ENCODE measurements at regions not wholly inside any gene's neighbourhood (a gene's known extent, or its start where the extent isn't known, plus 50 kb on each side); places are given as distances from the start of the nearest gene placed in this dataset.

DNA sequence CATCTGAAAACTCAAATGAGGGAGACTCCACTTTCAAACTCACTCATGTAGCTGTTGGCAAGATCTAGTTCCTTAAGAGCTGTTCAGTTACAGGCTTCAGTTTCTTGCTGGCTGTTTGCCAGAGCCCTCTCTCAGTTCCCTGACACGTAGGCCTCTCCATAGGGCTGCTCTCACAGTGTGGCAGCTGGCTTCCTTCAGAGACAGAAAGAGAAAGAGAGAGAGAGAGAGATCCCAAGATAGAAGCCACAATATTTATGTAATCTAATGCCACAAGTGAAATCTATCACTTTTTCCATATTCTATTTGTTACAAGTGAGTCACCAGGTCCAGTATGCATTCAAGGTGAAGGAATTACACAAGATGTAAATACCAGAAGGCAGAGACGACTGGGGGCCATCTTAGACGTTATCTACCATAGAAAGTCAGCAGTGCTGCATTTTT is 168.8 kb downstream of the RCN1 start:
- no peaks in the 10 kb centered on the region for H3K4me1 Mint-ChIP-seq
- H3K36me3 Mint-ChIP-seq = no peaks in the 10 kb centered on the region
- H3K27ac Mint-ChIP-seq = no peak overlapping the region
- peaks cover 16% of the 10 kb centered on the region for H3K27me3 Mint-ChIP-seq
- CTCF ChIA-PET = no interaction called here
- no peak overlapping the region for H3K4me3 Mint-ChIP-seq
- no peak for DNase-seq
- no peaks in the 10 kb centered on the region for H3K9me3 Mint-ChIP-seq (ENCODE audit: low read depth)
- no peak for ATAC-seq

- Mint-ChIP-seq H3K27ac (no peak overlapping the region), H3K9me3 (ENCODE audit: low read depth) (no peaks in the 10 kb centered on the region), H3K4me1 (no peaks in the 10 kb centered on the region), H3K4me3 (no peak overlapping the region), H3K27me3 (peaks cover 19% of the 10 kb centered on the region), H3K36me3 (no peaks in the 10 kb centered on the region)
- CTCF ChIA-PET = no interaction called here
- DNase-seq (no peak), ATAC-seq (no peak)
Measured at GRCh38 chr11:32262367-32262766, 171.5 kb downstream of the RCN1 start.

GRCh38 chr11:32265911-32266310 is 169.4 kb downstream of the WT1 start:
- Mint-ChIP-seq H3K36me3 (no peaks in the 10 kb centered on the region), H3K9me3 (ENCODE audit: low read depth) (no peaks in the 10 kb centered on the region), H3K4me1 (no peaks in the 10 kb centered on the region), H3K4me3 (no peak overlapping the region), H3K27me3 (peaks cover 15% of the 10 kb centered on the region), H3K27ac (no peak overlapping the region)
- CTCF ChIA-PET = no interaction called here
- no peak for DNase-seq
- ATAC-seq = no peak

GRCh38 chr11:32266601-32267000 is 168.7 kb downstream of the WT1 start:
- ATAC-seq (no peak), DNase-seq (no peak)
- H3K36me3 Mint-ChIP-seq = no peaks in the 10 kb centered on the region
- H3K4me3 Mint-ChIP-seq = no peak overlapping the region
- peaks cover 19% of the 10 kb centered on the region for H3K27me3 Mint-ChIP-seq
- H3K4me1 Mint-ChIP-seq = no peaks in the 10 kb centered on the region
- CTCF ChIA-PET = no interaction called here
- H3K27ac Mint-ChIP-seq = no peak overlapping the region
- H3K9me3 Mint-ChIP-seq (ENCODE audit: low read depth) = no peaks in the 10 kb centered on the region

DNA sequence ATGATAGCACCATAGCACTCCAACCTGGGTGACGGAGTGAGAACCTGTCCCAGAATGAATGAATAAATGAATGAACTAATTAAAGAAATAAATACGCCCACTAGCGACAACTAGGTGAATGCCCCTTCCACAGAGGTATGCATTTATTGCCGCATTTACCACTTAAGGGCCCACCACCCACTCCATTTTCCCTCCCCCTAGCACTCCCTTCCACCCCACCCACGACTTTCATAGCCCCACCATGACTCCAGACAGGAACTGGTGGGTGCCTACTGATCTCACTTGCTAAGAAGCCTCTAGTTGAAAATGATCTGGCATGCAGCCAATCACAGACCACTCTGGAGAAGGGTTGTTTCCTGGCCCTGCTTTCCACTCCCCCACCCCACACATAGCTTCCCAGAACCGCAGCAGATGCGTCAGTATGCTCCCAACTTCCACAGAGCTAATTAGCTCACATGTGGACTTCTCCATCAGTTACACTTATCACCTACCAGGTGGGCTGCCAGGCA is 167.6 kb downstream of the WT1 start:
- no peaks in the 10 kb centered on the region for H3K9me3 Mint-ChIP-seq (ENCODE audit: low read depth)
- H3K27me3 Mint-ChIP-seq = peaks cover 19% of the 10 kb centered on the region
- ATAC-seq (no peak), DNase-seq (no peak)
- no peak overlapping the region for H3K4me3 Mint-ChIP-seq
- no peaks in the 10 kb centered on the region for H3K36me3 Mint-ChIP-seq
- CTCF ChIA-PET = no interaction called here
- H3K4me1 Mint-ChIP-seq = no peaks in the 10 kb centered on the region
- no peak overlapping the region for H3K27ac Mint-ChIP-seq

GRCh38 chr11:32273931-32274330 is 161.4 kb downstream of the WT1 start:
- ATAC-seq (no peak), DNase-seq (no peak)

GRCh38 chr11:32279672-32280071 is 155.7 kb downstream of the WT1 start:
- CTCF ChIA-PET = no interaction called here
- DNase-seq = no peak
- peaks cover 21% of the 10 kb centered on the region for H3K27me3 Mint-ChIP-seq
- H3K4me3 Mint-ChIP-seq = no peak overlapping the region
- H3K27ac Mint-ChIP-seq = no peak overlapping the region
- peaks cover 3% of the 10 kb centered on the region for H3K4me1 Mint-ChIP-seq
- no peaks in the 10 kb centered on the region for H3K36me3 Mint-ChIP-seq
- peaks cover 2% of the 10 kb centered on the region for H3K9me3 Mint-ChIP-seq (ENCODE audit: low read depth)
- ATAC-seq = no peak

More at GRCh38 chr11:32273931-32274330, 161.4 kb downstream of the WT1 start:
- Mint-ChIP-seq H3K27me3 (peaks cover 10% of the 10 kb centered on the region), H3K9me3 (ENCODE audit: low read depth) (no peaks in the 10 kb centered on the region), H3K4me3 (no peak overlapping the region), H3K27ac (no peak overlapping the region), H3K4me1 (no peaks in the 10 kb centered on the region), H3K36me3 (no peaks in the 10 kb centered on the region)
- CTCF ChIA-PET = no interaction called here

DNA sequence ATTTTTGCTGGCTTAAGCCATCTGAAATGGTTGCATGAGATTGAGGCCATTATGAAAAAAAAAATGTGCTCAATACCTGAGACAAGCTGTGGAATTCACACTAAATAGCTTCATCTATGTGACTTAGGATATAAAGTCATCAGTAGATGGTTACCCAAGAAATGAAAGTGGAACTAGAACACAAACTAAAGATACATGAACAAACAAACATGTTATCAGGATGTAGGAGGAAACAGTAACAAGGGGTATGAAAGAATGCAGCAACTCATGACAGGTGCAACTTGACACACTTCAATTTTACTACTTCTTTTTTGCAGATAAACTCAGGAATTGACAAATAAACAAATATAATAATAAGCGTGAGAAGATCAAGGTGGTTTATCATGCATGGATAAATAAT is 155.0 kb downstream of the WT1 start:
- Mint-ChIP-seq H3K4me3 (no peak overlapping the region), H3K4me1 (peaks cover 3% of the 10 kb centered on the region), H3K27me3 (peaks cover 26% of the 10 kb centered on the region), H3K9me3 (ENCODE audit: low read depth) (peaks cover 2% of the 10 kb centered on the region), H3K27ac (no peak overlapping the region), H3K36me3 (no peaks in the 10 kb centered on the region)
- CTCF ChIA-PET = no interaction called here
- DNase-seq (no peak), ATAC-seq (no peak)

- CTCF ChIA-PET = no interaction called here
Measured at GRCh38 chr11:32288276-32288675, 147.1 kb downstream of the WT1 start.

GRCh38 chr11:32289701-32290100 is 145.6 kb downstream of the WT1 start:
- Mint-ChIP-seq H3K27ac (no peak overlapping the region), H3K4me3 (no peak overlapping the region), H3K4me1 (no peaks in the 10 kb centered on the region), H3K27me3 (peaks cover 32% of the 10 kb centered on the region), H3K36me3 (no peaks in the 10 kb centered on the region), H3K9me3 (ENCODE audit: low read depth) (peaks cover 1% of the 10 kb centered on the region)
- DNase-seq (no peak), ATAC-seq (no peak)
- CTCF ChIA-PET = no interaction called here

More at GRCh38 chr11:32288276-32288675, 147.1 kb downstream of the WT1 start:
- Mint-ChIP-seq H3K4me3 (no peak overlapping the region), H3K27me3 (peaks cover 39% of the 10 kb centered on the region), H3K9me3 (ENCODE audit: low read depth) (peaks cover 1% of the 10 kb centered on the region), H3K4me1 (no peaks in the 10 kb centered on the region), H3K36me3 (no peaks in the 10 kb centered on the region), H3K27ac (no peak overlapping the region)
- DNase-seq = no peak
- ATAC-seq = no peak

GRCh38 chr11:32290783-32291182 is 144.6 kb downstream of the WT1 start:
- CTCF ChIA-PET = no interaction called here
- H3K27ac Mint-ChIP-seq = no peak overlapping the region
- no peaks in the 10 kb centered on the region for H3K36me3 Mint-ChIP-seq
- H3K4me1 Mint-ChIP-seq = peaks cover 2% of the 10 kb centered on the region
- H3K27me3 Mint-ChIP-seq = peaks cover 25% of the 10 kb centered on the region
- H3K4me3 Mint-ChIP-seq = no peak overlapping the region
- DNase-seq (no peak), ATAC-seq (no peak)
- H3K9me3 Mint-ChIP-seq (ENCODE audit: low read depth) = peaks cover 1% of the 10 kb centered on the region

DNA sequence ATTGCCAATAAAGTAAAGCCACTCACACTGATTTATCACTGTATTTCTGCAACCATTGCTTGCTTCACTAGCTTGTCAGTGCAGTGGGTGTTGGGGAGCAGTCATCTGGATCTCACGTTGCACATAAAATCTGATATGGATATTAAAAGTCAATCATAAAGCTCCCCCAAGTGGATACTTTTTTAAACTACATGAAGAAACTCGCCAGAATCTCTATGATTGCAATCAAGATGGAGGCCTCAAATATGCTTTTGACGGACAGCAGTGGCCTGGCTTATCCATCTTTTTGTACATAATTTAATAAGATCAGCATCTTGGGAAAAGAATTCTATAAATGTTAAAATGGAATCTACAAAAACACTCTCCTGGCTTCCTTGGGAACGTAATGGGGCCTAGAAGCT is 137.7 kb downstream of the WT1 start:
- Mint-ChIP-seq H3K4me1 (peaks cover 10% of the 10 kb centered on the region), H3K36me3 (no peaks in the 10 kb centered on the region), H3K27ac (no peak overlapping the region), H3K9me3 (ENCODE audit: low read depth) (no peaks in the 10 kb centered on the region), H3K27me3 (peaks cover 22% of the 10 kb centered on the region), H3K4me3 (no peak overlapping the region)
- ATAC-seq (no peak), DNase-seq (no peak)
- CTCF ChIA-PET = interaction anchor here (0.6 to 1.4 kb wide), 5 partner anchors 25 to 243 kb away, joined by 3 to 4 read pairs (median 4); no protein-coding TSS in a partner anchor

DNA sequence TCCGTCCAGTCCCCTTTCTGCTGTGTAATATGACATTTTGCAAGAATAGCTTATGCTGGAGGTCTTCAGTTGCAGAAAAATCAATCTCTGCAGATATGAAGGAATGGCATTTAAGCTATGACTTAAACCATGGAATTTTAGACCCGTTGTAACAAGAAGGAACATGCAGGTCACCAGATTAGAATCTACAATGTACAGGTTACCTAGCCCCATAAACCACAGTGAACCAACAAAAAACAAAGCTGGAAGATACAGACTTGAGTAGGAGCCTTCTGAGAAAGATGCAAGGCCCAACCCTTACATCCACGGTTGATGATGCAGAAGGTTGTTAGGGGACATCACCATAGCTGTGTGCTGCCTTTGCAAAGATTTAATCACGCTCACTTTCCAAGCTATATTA is 132.5 kb downstream of the WT1 start:
- Mint-ChIP-seq H3K9me3 (ENCODE audit: low read depth) (no peaks in the 10 kb centered on the region), H3K27me3 (peaks cover 5% of the 10 kb centered on the region), H3K27ac (no peak overlapping the region), H3K4me1 (no peaks in the 10 kb centered on the region), H3K4me3 (no peak overlapping the region), H3K36me3 (no peaks in the 10 kb centered on the region)
- CTCF ChIA-PET = interaction anchor here (0.9 to 1.5 kb wide), 2 partner anchors 10 to 20 kb away, joined by 3 to 4 read pairs; no protein-coding TSS in a partner anchor
- DNase-seq (no peak), ATAC-seq (no peak)

DNA sequence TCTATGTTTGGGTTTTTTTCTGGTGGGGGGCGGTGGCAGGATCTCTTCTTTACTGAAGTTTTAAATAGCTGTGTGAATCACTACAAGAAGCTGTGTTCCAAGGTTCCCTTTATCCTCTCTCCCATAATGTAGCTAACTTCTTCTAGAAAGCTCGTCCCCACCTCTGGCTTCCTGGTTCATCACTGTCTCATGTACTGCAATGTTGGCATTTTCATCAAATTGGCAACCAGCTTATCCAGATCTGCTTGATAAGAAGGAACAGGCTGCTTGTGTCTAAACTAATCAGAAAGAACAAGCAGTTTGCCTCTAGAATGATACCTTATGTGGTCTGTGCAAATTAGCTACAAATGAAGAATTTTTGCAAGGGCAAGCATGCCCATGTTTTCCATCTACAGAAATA is 130.8 kb downstream of the WT1 start:
- peaks cover 5% of the 10 kb centered on the region for H3K27me3 Mint-ChIP-seq
- H3K27ac Mint-ChIP-seq = no peak overlapping the region
- H3K36me3 Mint-ChIP-seq = no peaks in the 10 kb centered on the region
- H3K9me3 Mint-ChIP-seq (ENCODE audit: low read depth) = no peaks in the 10 kb centered on the region
- H3K4me1 Mint-ChIP-seq = no peaks in the 10 kb centered on the region
- DNase-seq (no peak), ATAC-seq (no peak)
- no peak overlapping the region for H3K4me3 Mint-ChIP-seq
- CTCF ChIA-PET = no interaction called here

- CTCF ChIA-PET = no interaction called here
- no peaks in the 10 kb centered on the region for H3K9me3 Mint-ChIP-seq (ENCODE audit: low read depth)
- peaks cover 4% of the 10 kb centered on the region for H3K27me3 Mint-ChIP-seq
- H3K4me1 Mint-ChIP-seq = no peaks in the 10 kb centered on the region
- no peaks in the 10 kb centered on the region for H3K36me3 Mint-ChIP-seq
- DNase-seq (no peak), ATAC-seq (no peak)
- no peak overlapping the region for H3K27ac Mint-ChIP-seq
- H3K4me3 Mint-ChIP-seq = no peak overlapping the region
Measured at GRCh38 chr11:32305460-32305859, 129.9 kb downstream of the WT1 start.

All from activated CD8-positive, alpha-beta memory T cell treated with anti-CD3 and anti-CD28 coated beads, Interleukin-2, amount 10 ng/mL, durations not matched to agents 7 days and 5 days (primary cell).